KMS-11 (cell line): ENCODE measurements at regions not wholly inside any gene's neighbourhood (a gene's known extent, or its start where the extent isn't known, plus 50 kb on each side); places are given as distances from the start of the nearest gene placed in this dataset.

Experiments used
- H2AFZ ChIP-seq: fragments of 200-600 bp; sonication (generic); 2 replicates; pipeline ENCODE4 v1.6.1; 2016; ENCODE audit warnings: antibody characterized with exemption, mixed run types, low read depth
- H3K27ac ChIP-seq: fragments of 200-600 bp; sonication (generic); 2 replicates; pipeline ENCODE4 v1.6.1; 2016; ENCODE audit warnings: mild to moderate bottlenecking, mixed run types
- H3K27me3 ChIP-seq: fragments of 200-600 bp; sonication (generic); 2 replicates; pipeline ENCODE4 v1.6.1; 2017; ENCODE audit warnings: mild to moderate bottlenecking, low read depth, mixed run types, moderate library complexity; ENCODE audit not compliant: insufficient read depth
- H3K36me3 ChIP-seq: fragments of 200-600 bp; sonication (generic); 2 replicates; pipeline ENCODE4 v1.6.1; 2017; ENCODE audit warnings: mild to moderate bottlenecking, mixed run types; ENCODE audit not compliant: insufficient read depth
- H3K4me1 ChIP-seq: fragments of 200-600 bp; sonication (generic); 2 replicates; pipeline ENCODE4 v1.6.1; 2016; ENCODE audit warnings: mild to moderate bottlenecking, low read depth, mixed run types; ENCODE audit not compliant: poor library complexity, severe bottlenecking
- H3K4me2 ChIP-seq: fragments of 200-600 bp; sonication (generic); 2 replicates; pipeline ENCODE4 v1.7.0; 2016; ENCODE audit warnings: mild to moderate bottlenecking, mixed run types
- H3K4me3 ChIP-seq: fragments of 200-600 bp; sonication (generic); IDR thresholded peaks from 2 replicates; pipeline ENCODE4 v1.6.1; 2017; ENCODE audit warnings: low read depth, low read length, mixed read lengths; ENCODE audit not compliant: insufficient read depth
- H3K79me2 ChIP-seq: fragments of 200-600 bp; sonication (generic); 2 replicates; pipeline ENCODE4 v1.6.1; 2016; ENCODE audit warnings: low read depth, mixed run types; ENCODE audit not compliant: insufficient read depth
- H3K9ac ChIP-seq: fragments of 200-600 bp; sonication (generic); 2 replicates; pipeline ENCODE4 v1.6.1; 2016; ENCODE audit warnings: mild to moderate bottlenecking, mixed run types
- H4K20me1 ChIP-seq: fragments of 200-600 bp; sonication (generic); 2 replicates; pipeline ENCODE4 v1.6.1; 2016; ENCODE audit warnings: mild to moderate bottlenecking, mixed run types; ENCODE audit not compliant: insufficient read depth
- TF ChIP-seq, protein P1 (sequence below): fragments of 200-600 bp; sonication (generic); conservative IDR thresholded peaks from 2 replicates; pipeline ENCODE4 v1.6.1; 2017; ENCODE audit warnings: low read depth, mild to moderate bottlenecking, antibody characterized with exemption, low read length, moderate library complexity, mixed read lengths

- Histone ChIP-seq H4K20me1 (no peaks in the 10 kb centered on the region), H3K27me3 (no peaks in the 10 kb centered on the region), H3K4me2 (no peak overlapping the region), H3K4me1 (no peaks in the 10 kb centered on the region), H2AFZ (no peak overlapping the region), H3K79me2 (no peaks in the 10 kb centered on the region), H3K9ac (no peak overlapping the region), H3K36me3 (no peaks in the 10 kb centered on the region), H3K4me3 (no peak overlapping the region), H3K27ac (no peak overlapping the region)
- TF ChIP-seq, protein P1, sequence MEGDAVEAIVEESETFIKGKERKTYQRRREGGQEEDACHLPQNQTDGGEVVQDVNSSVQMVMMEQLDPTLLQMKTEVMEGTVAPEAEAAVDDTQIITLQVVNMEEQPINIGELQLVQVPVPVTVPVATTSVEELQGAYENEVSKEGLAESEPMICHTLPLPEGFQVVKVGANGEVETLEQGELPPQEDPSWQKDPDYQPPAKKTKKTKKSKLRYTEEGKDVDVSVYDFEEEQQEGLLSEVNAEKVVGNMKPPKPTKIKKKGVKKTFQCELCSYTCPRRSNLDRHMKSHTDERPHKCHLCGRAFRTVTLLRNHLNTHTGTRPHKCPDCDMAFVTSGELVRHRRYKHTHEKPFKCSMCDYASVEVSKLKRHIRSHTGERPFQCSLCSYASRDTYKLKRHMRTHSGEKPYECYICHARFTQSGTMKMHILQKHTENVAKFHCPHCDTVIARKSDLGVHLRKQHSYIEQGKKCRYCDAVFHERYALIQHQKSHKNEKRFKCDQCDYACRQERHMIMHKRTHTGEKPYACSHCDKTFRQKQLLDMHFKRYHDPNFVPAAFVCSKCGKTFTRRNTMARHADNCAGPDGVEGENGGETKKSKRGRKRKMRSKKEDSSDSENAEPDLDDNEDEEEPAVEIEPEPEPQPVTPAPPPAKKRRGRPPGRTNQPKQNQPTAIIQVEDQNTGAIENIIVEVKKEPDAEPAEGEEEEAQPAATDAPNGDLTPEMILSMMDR: no peak
Measured at GRCh38 chr3:106403371-106404145, 534.7 kb upstream of the CBLB start.

DNA sequence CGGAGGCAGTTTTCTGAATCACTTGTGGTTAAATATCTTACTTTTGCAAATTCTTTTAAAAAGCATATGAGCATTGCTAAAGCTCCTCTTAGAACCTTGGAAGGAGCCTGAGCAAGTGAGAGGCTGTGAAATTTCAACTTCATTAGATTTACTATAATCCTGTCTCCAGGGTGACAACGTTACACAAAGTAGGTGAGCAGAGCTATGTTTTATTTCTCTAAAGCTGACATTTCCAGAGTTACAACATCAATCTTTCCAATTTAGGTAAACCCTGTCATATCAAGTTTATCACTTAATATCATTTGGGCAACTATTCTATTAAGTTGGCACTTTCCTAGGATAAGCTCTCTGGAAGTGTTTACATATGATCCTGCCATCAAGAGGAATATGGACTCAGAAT lies 544.9 kb upstream of the CBLB start:
- H3K4me2 ChIP-seq: no peak overlapping the region
- TF ChIP-seq, protein P1: no peak
- H3K36me3 ChIP-seq: no peaks in the 10 kb centered on the region
- no peak overlapping the region for H3K4me3 ChIP-seq
- H2AFZ ChIP-seq: no peak overlapping the region
- H3K27me3 ChIP-seq: no peaks in the 10 kb centered on the region
- H3K9ac ChIP-seq: no peak overlapping the region
- H3K27ac ChIP-seq: no peak overlapping the region
- H3K4me1 ChIP-seq: no peaks in the 10 kb centered on the region
- H4K20me1 ChIP-seq: no peaks in the 10 kb centered on the region
- no peaks in the 10 kb centered on the region for H3K79me2 ChIP-seq

GRCh38 chr3:106420628-106421027 lies 551.8 kb upstream of the CBLB start:
- H3K27me3 ChIP-seq: no peaks in the 10 kb centered on the region
- H3K4me1 ChIP-seq: no peaks in the 10 kb centered on the region
- TF ChIP-seq, protein P1: no peak
- no peak overlapping the region for H3K27ac ChIP-seq
- H3K36me3 ChIP-seq: no peaks in the 10 kb centered on the region
- H3K79me2 ChIP-seq: no peaks in the 10 kb centered on the region
- no peak overlapping the region for H3K9ac ChIP-seq
- no peak overlapping the region for H3K4me3 ChIP-seq
- no peak overlapping the region for H2AFZ ChIP-seq
- no peaks in the 10 kb centered on the region for H4K20me1 ChIP-seq
- H3K4me2 ChIP-seq: no peak overlapping the region

- Histone ChIP-seq H3K4me3 (no peak overlapping the region), H3K4me2 (no peak overlapping the region), H3K79me2 (no peaks in the 10 kb centered on the region), H3K36me3 (no peaks in the 10 kb centered on the region), H3K27me3 (no peaks in the 10 kb centered on the region), H3K4me1 (no peaks in the 10 kb centered on the region), H4K20me1 (no peaks in the 10 kb centered on the region), H3K27ac (no peak overlapping the region), H2AFZ (no peak overlapping the region), H3K9ac (no peak overlapping the region)
- TF ChIP-seq, protein P1: no peak
Measured at GRCh38 chr3:106421426-106421825, 552.6 kb upstream of the CBLB start.
